DMS79 treated with DMSO at 0.1 percent for 48 hours (cell line): ENCODE measurements at regions not wholly inside any gene's neighbourhood (a gene's known extent, or its start where the extent isn't known, plus 50 kb on each side); places are given as distances from the start of the nearest gene placed in this dataset.

Experiments used
- DNase-seq: peaks from one replicate; lab custom pipeline; 2025; lab: John Stamatoyannopoulos, UW

DNA sequence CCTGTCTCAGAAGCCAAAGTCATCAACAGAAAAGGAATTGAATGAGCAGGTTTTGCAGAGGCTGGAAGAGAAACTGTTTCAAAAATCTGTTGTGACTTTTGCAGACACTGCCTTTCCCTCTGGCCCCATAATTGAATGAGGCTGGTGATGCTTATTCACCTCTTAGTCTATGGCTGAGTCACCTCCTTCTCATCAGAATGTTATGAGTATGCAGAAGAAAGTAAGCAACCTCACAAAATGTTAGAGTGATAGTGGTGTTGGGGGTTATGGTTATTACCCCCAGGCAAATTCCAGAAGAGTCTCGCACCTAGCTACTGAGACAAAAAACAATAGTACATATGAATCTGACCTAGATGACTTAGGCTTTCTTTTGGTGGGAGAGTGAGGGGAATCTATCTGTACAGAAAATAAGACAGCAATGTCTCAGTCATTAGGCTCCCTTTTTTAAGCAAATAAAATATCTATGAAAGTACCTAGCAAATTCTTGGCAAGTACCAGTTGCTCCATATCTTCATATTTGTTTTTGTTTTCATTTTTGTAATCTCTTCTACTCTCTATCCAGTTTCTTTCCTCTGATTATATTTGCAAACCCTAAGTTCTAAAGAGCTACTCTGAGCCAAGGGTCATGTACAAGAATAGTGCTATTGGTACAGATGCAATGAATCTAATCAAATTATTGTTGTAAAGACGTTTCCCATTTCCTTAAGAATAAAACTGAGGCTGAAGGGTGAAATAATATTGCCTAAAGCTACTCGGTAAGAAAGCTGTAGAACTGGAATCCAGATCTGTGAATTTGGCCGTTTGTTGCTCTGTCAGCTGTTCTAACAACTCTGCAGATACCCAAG, 498.1 kb upstream of the TNC start:
- DNase-seq, result no peak

DNA sequence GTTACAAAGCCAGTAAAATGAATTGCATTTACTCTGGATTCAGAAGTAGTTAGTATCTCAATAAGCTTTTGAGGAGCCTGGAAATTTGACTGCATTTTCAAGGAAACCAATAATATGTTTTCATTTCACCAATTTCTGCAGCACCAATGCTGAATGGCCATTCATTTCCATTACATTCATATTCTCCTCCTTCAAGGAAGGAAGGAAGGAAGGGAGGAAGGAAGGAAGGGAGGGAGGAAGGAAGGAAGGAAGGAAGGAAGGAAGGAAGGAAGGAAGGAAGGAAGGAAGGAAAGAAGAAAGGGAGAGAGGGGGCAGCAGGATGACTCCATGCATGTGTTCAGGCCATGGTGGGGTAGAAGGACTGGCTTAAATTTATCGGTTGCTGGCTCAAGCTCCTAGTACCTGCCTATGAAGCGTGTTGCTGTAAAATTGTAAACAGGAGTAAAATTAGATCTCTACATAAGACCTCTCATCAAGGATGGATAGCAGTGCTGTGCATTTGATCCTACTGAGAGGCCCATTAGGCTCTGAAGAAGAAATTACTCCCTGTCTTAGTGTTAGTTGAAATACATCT, 498.8 kb upstream of the TNC start:
- DNase-seq, result no peak

DNA sequence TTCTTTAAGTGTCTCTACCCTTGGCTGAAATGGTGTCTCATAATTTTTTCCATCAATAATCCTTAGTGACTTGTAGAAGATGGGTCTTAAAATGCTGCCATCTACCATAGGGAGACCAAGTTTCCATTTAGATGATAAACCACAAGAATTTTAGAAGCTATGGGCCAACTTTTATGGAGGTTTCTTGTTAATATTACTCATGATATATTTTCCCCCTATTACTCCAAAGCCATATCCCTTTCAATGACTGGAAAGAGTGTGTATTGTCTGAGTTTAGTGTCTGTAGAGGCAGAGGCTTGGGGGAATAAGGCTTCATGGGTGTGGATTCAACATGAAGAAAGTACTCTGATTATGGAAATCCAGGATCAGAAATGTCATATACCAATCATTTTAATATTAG, 507.3 kb upstream of the TNC start:
- DNase-seq, result no peak

DNA sequence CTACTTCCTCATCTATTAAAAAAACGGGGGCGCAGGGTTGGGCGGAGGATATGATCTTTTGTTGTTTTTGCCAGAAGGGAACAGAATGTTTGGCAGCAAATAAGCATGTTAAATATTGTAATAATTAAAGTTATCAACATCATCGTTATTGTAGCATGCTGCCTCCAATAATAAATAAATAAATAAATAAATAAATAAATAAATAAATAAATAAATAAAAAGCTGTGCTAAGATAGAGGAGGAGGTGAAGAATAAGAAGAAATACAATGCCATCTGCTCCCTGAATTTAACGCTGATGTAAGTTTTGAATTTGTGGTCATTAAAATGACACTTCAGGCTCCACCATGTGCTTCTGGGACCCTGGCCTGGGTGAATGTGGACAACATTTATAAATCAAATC, 508.0 kb upstream of the TNC start:
- no peak for DNase-seq

DNA sequence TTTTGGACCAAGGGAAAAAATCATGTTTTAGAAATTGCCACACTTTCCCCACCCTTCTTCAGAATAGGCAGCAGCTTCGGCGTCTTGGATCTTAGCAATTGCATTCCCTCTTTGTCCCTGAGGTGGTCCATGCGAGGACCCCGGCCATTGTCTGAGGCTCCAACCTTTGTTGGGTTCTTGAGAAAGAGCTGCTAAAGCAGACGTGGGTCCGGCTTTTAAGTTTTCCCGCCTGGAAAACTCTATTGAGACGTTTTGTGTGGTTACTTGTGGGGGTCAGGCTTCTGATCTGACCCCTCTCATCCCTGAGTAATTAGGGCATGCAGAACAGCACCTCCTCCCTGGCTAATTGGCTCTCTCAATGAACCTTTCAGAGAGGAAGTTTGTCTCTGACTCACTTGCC, 509.6 kb upstream of the TNC start:
- DNase-seq, result no peak

DNA sequence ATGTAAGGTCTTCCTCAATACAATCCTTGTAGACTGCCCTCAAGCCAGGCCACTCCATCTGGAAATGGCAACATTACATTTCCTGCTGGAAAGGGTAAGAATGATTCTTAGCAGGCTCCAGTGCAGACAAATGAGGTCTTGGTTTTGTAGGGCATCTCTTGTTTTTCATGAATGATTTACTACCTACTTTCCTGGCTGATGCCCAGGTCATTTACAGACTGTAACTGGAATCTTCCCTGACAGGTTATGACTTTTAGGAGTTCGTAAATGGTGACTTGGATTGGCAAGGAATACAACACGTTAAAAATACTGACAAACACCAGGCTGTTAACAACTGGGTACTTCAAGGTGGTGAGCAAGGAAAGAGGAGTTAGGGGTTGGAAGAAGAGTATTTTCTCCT, 510.5 kb upstream of the TNC start:
- no peak for DNase-seq

DNA sequence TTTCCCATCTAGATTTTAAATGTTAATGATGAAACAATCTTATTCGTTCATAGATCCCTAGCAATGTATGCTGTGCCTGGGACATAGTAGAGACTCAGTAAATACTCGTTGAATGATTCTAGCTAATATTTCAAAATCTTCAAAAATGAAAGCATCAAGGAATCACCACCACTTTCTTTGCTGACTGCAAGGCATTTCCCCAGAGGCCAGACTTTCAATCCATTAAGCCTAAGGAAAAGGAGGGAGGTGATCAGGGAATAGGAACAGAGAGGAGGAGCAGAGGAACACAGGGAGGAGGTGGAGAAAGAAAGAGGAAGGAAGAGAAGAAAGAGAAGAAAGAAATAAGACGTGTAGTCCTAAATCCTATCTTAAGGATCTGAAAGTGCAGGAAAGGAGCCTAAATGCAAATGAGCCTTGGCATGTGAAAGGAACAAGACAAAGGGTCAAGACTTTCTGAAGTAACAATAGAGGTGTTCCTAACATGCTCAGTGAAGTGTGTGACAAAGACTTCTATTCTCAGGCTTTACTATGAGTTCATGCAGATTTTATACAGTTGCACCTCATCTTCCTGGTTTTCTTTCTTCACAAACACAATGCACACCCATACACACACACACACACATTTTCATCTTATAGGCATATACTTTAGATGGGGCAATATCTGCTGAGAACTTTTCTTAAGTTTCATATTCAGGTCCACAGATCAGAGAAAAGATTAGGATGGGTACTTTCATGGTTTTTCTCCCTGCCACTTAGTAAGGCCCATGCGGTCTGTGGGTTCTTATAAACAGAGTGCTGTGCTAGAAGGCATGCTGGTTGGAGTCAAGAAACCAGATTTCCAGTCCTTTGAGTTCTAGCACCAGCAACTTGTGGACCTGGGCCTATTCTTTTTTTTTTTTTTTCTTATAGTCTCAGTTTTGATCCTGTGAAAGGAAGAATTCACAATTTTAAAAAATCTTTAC, 512.2 kb upstream of the TNC start:
- DNase-seq, result no peak

DNA sequence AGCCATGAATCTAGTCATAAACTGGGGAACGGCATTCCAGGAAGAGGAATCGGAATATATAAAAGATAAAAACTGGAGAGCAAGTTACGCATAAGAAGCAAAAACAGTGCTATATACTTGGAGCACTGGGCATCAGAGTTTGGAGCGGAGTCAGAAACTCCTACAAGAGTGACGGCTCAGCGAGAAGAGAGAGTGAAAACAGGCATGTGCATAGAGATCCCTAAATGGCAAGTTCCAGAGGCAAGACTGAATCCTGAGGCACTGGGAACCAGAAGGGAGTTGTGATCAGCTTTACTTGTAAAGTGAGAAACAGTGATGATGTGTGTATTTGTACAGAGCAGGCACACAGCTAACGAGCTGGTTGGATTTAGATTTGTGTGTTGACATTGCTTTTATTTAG, 514.4 kb upstream of the TNC start:
- no peak for DNase-seq

DNA sequence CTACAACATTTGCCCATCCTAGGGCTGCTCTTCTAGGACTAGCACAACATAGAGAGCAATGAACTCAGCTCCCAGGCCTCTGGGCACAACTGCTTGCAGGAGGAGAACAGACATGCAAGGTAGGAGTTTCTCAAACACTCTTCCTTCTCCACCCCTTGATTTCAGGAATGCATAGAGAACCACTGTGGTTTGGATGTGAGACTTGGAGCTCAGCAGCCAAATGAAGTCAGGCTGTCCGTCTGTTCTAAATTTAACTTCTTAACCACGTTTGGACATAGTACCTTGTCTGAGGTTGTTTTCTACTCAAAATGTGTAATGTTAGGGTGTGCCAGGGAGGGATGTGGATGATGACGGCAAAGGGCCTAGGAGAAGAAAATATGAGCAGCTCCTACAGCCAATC, 515.1 kb upstream of the TNC start:
- DNase-seq, result no peak

DNA sequence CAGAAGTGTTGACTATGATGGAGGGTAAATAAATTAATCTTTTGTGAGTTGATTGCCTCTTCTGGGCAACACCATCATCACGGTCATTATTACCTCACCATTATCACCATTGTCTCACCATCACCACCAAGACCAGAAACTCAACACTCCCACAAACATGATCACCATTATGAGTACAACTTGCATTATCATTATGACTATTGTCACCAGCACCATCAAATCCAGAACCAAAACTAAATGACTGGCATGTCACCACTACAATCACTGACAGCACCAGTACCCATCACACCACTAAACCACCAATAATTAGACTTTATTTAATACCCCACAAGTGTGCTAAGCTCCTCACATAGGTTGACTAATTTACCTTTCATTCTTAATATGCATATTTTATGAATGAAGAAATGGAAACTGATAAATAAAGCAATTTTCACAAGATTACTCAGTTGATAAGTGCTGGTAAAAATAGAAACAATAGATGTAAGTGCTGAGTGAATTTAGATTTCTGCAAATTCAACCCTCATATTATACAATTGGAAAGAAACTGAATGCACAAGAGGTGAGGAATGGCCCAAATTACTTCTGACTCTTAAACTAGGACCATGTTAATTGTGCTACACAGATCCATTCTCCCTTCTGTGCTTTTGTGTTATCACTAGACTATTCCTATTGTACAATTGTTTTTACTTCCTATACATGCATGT, 517.8 kb upstream of the PAPPA start:
- no peak for DNase-seq

DNA sequence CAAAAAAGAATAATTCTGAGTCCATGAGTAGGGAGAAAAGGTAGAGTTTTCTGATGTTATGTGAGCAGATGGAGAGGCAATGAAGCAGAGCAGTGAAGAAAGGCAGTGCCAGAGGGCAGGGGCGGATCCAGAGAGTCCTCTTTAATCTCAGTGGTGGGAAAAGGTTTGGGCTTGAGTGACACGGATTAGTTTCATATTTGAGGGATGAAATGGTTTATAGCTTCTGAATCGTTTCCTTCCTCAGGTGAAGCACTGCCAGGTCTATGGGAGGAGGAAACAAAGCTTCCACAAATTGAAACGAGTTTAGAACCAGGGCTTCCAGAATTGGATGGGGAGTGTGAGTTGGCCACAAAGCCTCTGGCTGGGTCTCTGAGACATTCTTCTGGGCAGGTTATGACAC, 517.0 kb upstream of the PAPPA start:
- no peak for DNase-seq

DNA sequence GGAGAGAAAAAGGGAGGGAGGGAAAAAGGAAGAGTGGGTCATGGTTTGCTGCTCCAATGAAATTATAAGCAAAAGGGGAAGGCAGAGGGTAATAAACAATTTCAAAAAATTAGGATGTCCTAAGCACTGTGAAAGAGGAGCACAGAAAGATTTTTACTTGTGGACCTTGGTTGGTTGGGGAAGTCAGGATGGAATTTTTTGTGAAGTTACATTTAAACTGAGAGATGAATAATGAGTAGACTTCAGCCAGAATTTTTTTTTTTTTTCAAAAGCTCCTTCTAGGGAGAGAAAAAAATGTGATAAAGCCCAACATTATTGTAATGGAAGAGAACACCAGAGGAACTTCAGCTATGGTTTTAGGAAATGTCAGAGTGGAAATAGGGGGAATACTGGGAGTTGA, 515.9 kb upstream of the PAPPA start:
- DNase-seq, result no peak

DNA sequence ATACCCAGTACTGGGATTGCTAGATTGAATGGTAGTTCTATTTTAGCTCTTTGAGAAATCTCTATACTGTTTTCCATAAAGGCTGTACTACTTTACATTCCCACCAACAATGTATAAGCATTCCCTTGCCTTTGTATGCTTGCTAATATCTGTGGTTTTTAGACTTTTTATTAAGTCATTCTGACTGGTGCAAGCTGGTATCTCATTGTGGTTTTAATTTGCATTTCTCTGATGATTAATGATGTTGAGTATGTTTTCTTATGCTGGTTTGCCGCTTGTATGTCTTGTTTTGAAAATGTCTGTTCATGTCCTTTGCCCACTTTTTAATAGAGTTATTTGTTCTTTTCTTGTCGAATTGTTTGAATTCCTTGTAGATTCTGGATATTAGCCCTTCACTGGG, 512.7 kb upstream of the PAPPA start:
- DNase-seq, result no peak

DNA sequence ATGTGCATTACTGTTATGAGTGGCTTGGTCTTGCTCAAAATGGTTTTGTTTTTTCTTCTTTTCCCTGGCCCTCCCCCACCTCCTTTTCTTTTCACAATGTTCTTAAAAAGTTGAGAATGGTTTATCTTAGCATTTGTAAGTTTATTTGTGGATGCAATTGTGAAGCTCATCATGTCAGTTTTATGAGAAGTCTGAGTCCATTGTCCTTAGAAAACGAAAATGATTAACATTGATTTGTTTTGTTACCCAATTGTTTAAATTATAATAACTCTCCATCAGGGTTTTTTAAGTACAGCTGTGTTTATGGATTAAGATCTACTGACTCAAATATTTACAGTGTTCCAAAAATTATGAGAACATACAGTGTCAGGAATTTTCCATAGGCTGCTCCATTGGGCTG, 511.3 kb upstream of the PAPPA start:
- DNase-seq, result no peak

DNA sequence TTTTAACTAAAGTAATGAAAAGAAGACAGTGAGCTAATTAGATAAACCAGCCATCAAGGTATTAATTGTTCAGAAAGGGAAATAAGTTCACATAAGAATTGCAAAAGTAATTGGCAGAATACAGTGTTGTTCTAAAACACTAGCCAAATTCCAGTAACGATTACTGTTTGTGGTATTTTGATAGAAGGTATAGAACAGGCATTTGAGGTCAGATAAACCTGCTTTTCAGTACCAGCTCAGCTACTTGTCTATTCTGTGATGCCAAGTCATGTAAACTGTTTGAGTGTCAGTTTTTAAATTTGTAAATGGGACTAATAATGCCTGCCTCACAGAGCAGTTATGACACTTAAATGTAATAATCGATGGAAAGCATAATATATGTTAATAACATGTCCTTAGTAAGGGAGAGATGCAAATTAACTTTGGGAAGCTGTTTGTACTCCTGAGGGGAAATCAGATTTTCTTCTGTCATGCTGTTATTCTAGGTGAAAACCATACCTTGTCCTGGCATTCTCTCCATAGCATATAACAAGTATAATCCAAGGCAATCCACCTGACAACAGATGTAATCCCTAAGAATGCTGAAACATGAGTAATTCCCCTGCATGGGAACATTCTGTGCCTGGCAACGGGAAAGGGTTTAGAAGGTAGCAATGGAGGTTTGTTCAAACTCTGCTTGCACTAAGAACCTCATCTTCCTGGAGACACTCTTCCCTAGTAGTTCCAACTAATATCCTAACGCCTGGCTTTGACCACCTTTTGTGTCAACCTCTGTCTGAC, 509.5 kb upstream of the PAPPA start:
- DNase-seq, result no peak

DNA sequence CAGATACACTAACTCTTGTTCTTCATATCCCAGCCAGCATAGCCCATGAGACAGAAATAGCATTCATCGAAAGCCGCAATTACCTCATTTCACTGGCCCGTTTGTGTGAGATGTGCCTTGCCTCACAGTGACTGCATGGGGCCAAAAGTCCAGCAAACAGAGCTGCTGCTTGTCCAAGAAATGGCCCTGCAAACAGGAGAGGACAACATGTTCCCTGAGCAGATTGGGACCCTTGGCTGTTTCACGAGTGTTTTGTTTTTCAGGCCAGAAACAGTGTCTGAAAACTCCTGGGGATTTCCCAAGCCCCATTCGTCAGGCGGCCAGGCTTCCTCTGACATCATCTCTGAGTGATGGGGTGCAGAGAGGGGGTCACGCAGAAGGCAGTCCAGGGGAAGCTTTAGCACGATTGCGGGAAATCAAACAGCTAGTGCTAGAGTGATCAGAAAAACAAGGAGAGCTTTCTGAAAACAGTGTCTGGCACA, 503.6 kb upstream of the PAPPA start:
- no peak for DNase-seq

DNA sequence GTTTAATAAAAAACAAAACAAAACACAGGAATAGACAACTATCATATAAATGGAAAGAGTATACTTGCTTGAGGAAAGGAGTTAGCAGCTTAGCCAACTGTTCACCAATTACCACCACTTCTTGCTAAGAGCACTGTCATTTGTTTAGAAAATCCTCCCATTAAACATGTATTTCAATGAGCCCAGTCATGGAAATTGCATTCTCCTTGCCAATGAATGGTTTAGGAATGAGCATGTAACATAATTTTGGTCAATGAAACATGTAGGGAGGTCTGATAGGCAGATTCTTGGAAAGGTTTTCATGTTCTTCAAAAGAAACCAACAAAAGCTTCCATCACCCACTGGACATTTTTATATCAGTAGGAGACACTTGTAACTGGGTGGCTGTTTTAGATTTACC, 502.8 kb upstream of the PAPPA start:
- no peak for DNase-seq

DNA sequence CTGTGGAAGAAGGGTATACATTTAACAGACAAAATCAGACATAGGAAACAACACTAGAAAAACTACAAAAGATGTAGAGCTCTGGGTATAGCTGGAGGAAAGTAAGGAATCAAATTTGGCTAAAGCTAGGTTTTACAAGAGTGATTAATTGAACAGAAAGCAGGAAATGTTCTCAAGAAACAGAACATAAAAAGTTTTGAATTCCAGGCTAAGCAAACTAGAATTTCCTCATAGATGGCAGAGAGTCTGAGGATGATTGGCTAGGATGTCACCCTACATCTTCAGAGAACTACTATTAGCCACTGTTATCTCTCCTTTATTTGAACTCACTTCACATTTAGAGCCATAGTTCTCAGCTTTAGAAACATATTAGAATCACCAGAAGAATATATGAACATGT, 502.1 kb upstream of the PAPPA start:
- DNase-seq, result no peak

DNA sequence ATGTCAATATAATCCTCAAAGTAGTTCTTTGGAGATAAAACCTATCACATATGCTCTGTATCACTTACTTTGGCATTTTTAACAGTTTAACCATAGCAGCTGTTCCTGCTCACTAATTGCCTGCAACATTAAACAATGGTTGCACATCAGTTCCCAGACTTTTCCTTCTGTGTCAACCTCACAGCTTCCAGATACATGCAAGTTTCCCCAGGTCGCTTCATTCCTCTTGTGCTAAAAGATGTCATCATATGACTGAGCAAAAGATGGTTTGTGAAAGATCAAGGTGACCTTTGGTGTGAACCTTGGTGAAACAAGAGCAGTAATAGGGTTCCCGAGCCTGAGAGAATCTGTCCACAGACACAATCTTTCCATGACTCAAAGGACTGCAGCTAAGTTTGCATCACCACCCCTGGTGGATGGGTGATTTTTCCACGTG, 500.4 kb upstream of the PAPPA start:
- DNase-seq, result no peak

DNA sequence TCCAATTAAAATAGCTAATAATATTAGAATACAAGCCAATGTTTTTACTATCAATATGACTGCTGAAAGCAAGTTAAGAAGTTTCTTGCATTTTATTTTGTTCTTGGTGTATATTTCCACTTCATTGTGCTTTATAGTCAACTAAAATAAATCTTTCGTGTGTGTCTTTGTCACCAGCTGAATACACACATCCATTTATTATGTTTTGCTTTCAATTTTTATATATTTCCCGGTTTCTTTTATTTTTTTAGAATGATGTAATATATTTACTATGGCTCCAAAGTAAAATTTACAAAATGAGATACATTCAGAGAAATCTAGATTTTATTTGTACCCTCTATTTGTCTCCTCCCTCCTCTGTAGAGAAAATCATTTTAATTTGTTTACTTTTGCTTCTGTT, 495.9 kb upstream of the PAPPA start:
- no peak for DNase-seq

DNA sequence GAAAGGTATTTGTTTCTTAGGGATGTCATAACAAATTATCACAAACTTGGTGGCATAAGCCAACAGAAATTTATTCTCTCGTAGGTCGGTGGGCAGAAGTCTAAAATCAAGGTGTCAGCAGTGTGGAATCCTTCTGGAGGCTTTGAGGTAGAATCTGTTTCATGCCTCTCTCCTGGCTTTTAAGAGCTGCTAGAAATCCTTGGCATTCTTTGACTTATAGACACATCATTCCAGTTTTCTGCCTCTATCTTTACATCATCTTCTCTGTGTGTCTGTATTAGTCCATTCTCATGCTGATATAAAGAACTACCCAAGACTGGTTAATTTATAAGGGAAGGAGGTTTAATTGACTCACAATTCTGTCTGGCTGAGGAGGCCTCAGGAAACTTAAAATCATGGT, 488.1 kb upstream of the PAPPA start:
- DNase-seq, result no peak
